ENCODE measurements at regions not wholly inside any gene's neighbourhood (a gene's known extent, or its start where the extent isn't known, plus 50 kb on each side); places are given as distances from the start of the nearest gene placed in this dataset.

DNA sequence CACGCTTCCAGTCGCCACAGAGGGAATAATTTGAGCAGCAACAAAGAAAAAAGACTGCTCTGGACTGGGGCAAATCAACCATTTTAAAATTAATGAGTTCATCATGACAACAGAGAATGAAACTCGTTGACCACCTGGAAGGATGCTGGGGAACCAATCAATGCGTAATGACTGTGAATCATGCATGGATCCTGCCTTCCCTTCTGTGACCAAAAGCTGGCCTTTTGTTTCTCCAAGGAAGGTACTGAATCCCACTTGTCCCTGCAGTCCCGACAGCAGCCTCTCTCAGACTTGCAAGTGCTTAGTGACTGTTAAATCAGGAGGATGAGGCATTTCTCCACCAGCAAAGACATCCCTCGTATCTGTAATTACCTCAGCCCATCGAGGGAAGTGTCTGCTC is 68.0 kb upstream of the TNS3 start:
- no peak for TF ChIP-seq ZNF274 (IDR thresholded peaks at IDR 0.05; ENCODE audit: low read depth, low read length)
- no peak for TF ChIP-seq YY1 (IDR thresholded peaks at IDR 0.05; ENCODE audit: insufficient read depth, insufficient read length)
- TF ChIP-seq SUZ12 (IDR thresholded peaks at IDR 0.05; ENCODE audit: extremely low read depth, insufficient read depth, insufficient read length), result no peak
